HG03342 (cell line): ENCODE measurements at regions not wholly inside any gene's neighbourhood (a gene's known extent, or its start where the extent isn't known, plus 50 kb on each side); places are given as distances from the start of the nearest gene placed in this dataset.
"Not testable (repeated sequence)": the region's sequence is repeated elsewhere in the genome, so short reads cannot be mapped to it uniquely, and the experiment has no call there.

Experiments
- ATAC-seq: cut with Tn5 transposase; IDR thresholded peaks from one replicate; pipeline ENCODE4 v1.9.1; 2021; ENCODE audit warnings: mild to moderate bottlenecking, moderate library complexity; ENCODE audit not compliant: unreplicated experiment

GRCh38 chr3:112765531-112765930 is 81.1 kb downstream of the CD200R1L start:
- ATAC-seq: no peak

- ATAC-seq: no peak
Measured at GRCh38 chr3:112763258-112763657, 83.4 kb downstream of the CD200R1L start.

- ATAC-seq: no peak
Measured at GRCh38 chr3:112761062-112761638, 85.5 kb downstream of the CD200R1L start.

- ATAC-seq: no peak
Measured at GRCh38 chr3:112759681-112760080, 87.0 kb downstream of the CD200R1L start.

- no peak for ATAC-seq
Measured at GRCh38 chr3:112759210-112759609, 87.5 kb downstream of the CD200R1L start.

GRCh38 chr3:112757197-112757596 is 89.5 kb downstream of the CD200R1L start:
- no peak for ATAC-seq

GRCh38 chr3:112755845-112756613 is 90.6 kb downstream of the CD200R1L start:
- no peak for ATAC-seq

GRCh38 chr3:112755046-112755445 is 91.6 kb downstream of the CD200R1L start:
- ATAC-seq: not testable (repeated sequence)

GRCh38 chr3:112751564-112752512 is 94.8 kb downstream of the CD200R1L start:
- no peak for ATAC-seq

- no peak for ATAC-seq
Measured at GRCh38 chr3:112751061-112751460, 95.6 kb downstream of the CD200R1L start.

GRCh38 chr3:112747624-112748023 is 99.0 kb downstream of the CD200R1L start:
- no peak for ATAC-seq

- ATAC-seq: no peak
Measured at GRCh38 chr3:112746675-112747280, 99.9 kb downstream of the CD200R1L start.

- no peak for ATAC-seq
Measured at GRCh38 chr3:112745567-112746248, 101.0 kb downstream of the CD200R1L start.

- no peak for ATAC-seq
Measured at GRCh38 chr3:112744825-112745566, 101.7 kb downstream of the CD200R1L start.

- ATAC-seq: no peak
Measured at GRCh38 chr3:112744106-112744505, 102.6 kb downstream of the CD200R1L start.

- no peak for ATAC-seq
Measured at GRCh38 chr3:112742934-112743333, 102.0 kb upstream of the CCDC80 start.

GRCh38 chr3:112741983-112742382 is 101.0 kb upstream of the CCDC80 start:
- ATAC-seq: no peak

GRCh38 chr3:112740835-112741234 is 99.9 kb upstream of the CCDC80 start:
- ATAC-seq: no peak

- no peak for ATAC-seq
Measured at GRCh38 chr3:112739252-112739965, 98.5 kb upstream of the CCDC80 start.
